ENCODE measurements at regions not wholly inside any gene's neighbourhood (a gene's known extent, or its start where the extent isn't known, plus 50 kb on each side); places are given as distances from the start of the nearest gene placed in this dataset.

- no peak for FAIRE-seq
- DNase-seq (ENCODE audit: low spot score) = no peak
These were observed 390.6 kb downstream of the TNS3 start for GRCh38 chr7:47191316-47191715.

GRCh38 chr7:47190462-47190861, 391.4 kb downstream of the TNS3 start:
- FAIRE-seq (no peak), DNase-seq (ENCODE audit: low spot score) (no peak)

GRCh38 chr7:47188653-47189315, 393.1 kb downstream of the TNS3 start:
- FAIRE-seq (no peak), DNase-seq (ENCODE audit: low spot score) (no peak)

GRCh38 chr7:47188136-47188535, 393.8 kb downstream of the TNS3 start:
- DNase-seq (ENCODE audit: low spot score) = no peak
- FAIRE-seq = no peak

- DNase-seq (ENCODE audit: low spot score) = no peak
- FAIRE-seq = no peak
These were observed 395.6 kb downstream of the TNS3 start for GRCh38 chr7:47186316-47186715.

GRCh38 chr7:47185839-47186238, 396.1 kb downstream of the TNS3 start:
- no peak for FAIRE-seq
- DNase-seq (ENCODE audit: low spot score) = no peak

- FAIRE-seq = no peak
- DNase-seq (ENCODE audit: low spot score) = no peak
These were observed 396.7 kb downstream of the TNS3 start for GRCh38 chr7:47185170-47185569.

GRCh38 chr7:47183862-47184590, 397.9 kb downstream of the TNS3 start:
- FAIRE-seq (no peak), DNase-seq (ENCODE audit: low spot score) (no peak)

GRCh38 chr7:47181746-47182361, 400.1 kb downstream of the TNS3 start:
- no peak for DNase-seq (ENCODE audit: low spot score)
- no peak for FAIRE-seq

GRCh38 chr7:47180516-47180826, 401.4 kb downstream of the TNS3 start:
- FAIRE-seq (no peak), DNase-seq (ENCODE audit: low spot score) (no peak)

- peak; percentile 58 for DNase-seq (ENCODE audit: low spot score)
- FAIRE-seq = peak; percentile 84
These were observed 401.9 kb downstream of the TNS3 start for GRCh38 chr7:47179812-47180515.

GRCh38 chr7:47172602-47173539, 409.0 kb downstream of the TNS3 start:
- DNase-seq (ENCODE audit: low spot score) (peak; percentile 97), FAIRE-seq (peak; percentile 100)

- DNase-seq (ENCODE audit: low spot score) (no peak), FAIRE-seq (no peak)
These were observed 411.4 kb downstream of the TNS3 start for GRCh38 chr7:47170516-47170915.

- FAIRE-seq (no peak), DNase-seq (ENCODE audit: low spot score) (no peak)
These were observed 427.1 kb downstream of the TNS3 start for GRCh38 chr7:47154791-47155190.

GRCh38 chr7:47153576-47153975, 428.3 kb downstream of the TNS3 start:
- no peak for FAIRE-seq
- no peak for DNase-seq (ENCODE audit: low spot score)

- FAIRE-seq (peak; percentile 87), DNase-seq (ENCODE audit: low spot score) (peak; percentile 72)
These were observed 428.9 kb downstream of the TNS3 start for GRCh38 chr7:47153058-47153457.

- peak; percentile 71 for FAIRE-seq
- no peak for DNase-seq (ENCODE audit: low spot score)
These were observed 429.6 kb downstream of the TNS3 start for GRCh38 chr7:47152307-47152706.

- DNase-seq (ENCODE audit: low spot score) (no peak), FAIRE-seq (peak; percentile 7)
These were observed 431.2 kb downstream of the TNS3 start for GRCh38 chr7:47150497-47151260.

GRCh38 chr7:47149971-47150370, 431.9 kb downstream of the TNS3 start:
- FAIRE-seq = no peak

GRCh38 chr7:47149208-47149839, 432.6 kb downstream of the TNS3 start:
- FAIRE-seq (no peak), DNase-seq (ENCODE audit: low spot score) (no peak)

More at GRCh38 chr7:47149971-47150370, 431.9 kb downstream of the TNS3 start:
- DNase-seq (ENCODE audit: low spot score) = no peak
